Choroid plexus epithelial cell (primary cell): ENCODE measurements at regions not wholly inside any gene's neighbourhood (a gene's known extent, or its start where the extent isn't known, plus 50 kb on each side); places are given as distances from the start of the nearest gene placed in this dataset.

ENCODE experiments used
- DNase-seq: peaks from one replicate; pipeline ENCODE4 v3.0.0-alpha.2; 2010; ENCODE audit warnings: low read depth
- H3K4me3 ChIP-seq: 2 replicates; pipeline ENCODE4 v1.5.1; 2011; ENCODE audit warnings: low read depth, mild to moderate bottlenecking, control low read depth, low read length, moderate library complexity
- CTCF ChIP-seq: conservative IDR thresholded peaks from 2 replicates; pipeline ENCODE4 v1.5.1; 2011; ENCODE audit warnings: low read depth, mild to moderate bottlenecking, control low read depth, inconsistent platforms, low read length, moderate library complexity

- no peak for TF ChIP-seq CTCF
- DNase-seq, result no peak
- H3K4me3 ChIP-seq, result no peak overlapping the region
Measured at GRCh38 chr4:179017581-179017980, 1575.3 kb upstream of the AGA start.

GRCh38 chr4:179027569-179027968 is 1585.3 kb upstream of the AGA start:
- TF ChIP-seq CTCF, result no peak
- no peak for DNase-seq

GRCh38 chr4:179028321-179028720 is 1586.1 kb upstream of the AGA start:
- no peak for TF ChIP-seq CTCF
- no peak overlapping the region for H3K4me3 ChIP-seq
- DNase-seq, result no peak

More at GRCh38 chr4:179027569-179027968, 1585.3 kb upstream of the AGA start:
- H3K4me3 ChIP-seq, result no peak overlapping the region

- no peak for TF ChIP-seq CTCF
- H3K4me3 ChIP-seq, result no peak overlapping the region
- no peak for DNase-seq
Measured at GRCh38 chr4:179029683-179030082, 1587.4 kb upstream of the AGA start.

- no peak for TF ChIP-seq CTCF
- DNase-seq, result no peak
Measured at GRCh38 chr4:179040259-179040658, 1598.0 kb upstream of the AGA start.

GRCh38 chr4:179048839-179049453 is 1606.7 kb upstream of the AGA start:
- no peak for DNase-seq
- TF ChIP-seq CTCF, result no peak
- no peak overlapping the region for H3K4me3 ChIP-seq

More at GRCh38 chr4:179040259-179040658, 1598.0 kb upstream of the AGA start:
- H3K4me3 ChIP-seq, result no peak overlapping the region

GRCh38 chr4:179051206-179051605 is 1609.0 kb upstream of the AGA start:
- TF ChIP-seq CTCF, result no peak
- H3K4me3 ChIP-seq, result no peak overlapping the region
- DNase-seq, result no peak
